Fibroblast of lung (primary cell): ENCODE measurements at regions not wholly inside any gene's neighbourhood (a gene's known extent, or its start where the extent isn't known, plus 50 kb on each side); places are given as distances from the start of the nearest gene placed in this dataset.

ENCODE experiments used
- DNase-seq, 2 donors: peaks; one replicate each; pipeline versions ENCODE4 v3.0.0 to v3.0.0-alpha.2; 2010; ENCODE audit warnings: low read depth in 2 of 2
- H2AFZ ChIP-seq: 2 replicates; pipeline ENCODE4 v1.5.1; 2012; ENCODE audit warnings: low read length, control low read depth, inconsistent platforms
- H3K27ac ChIP-seq: 2 replicates; pipeline ENCODE4 v1.5.1; 2011; ENCODE audit warnings: low read length, control low read depth; ENCODE audit not compliant: insufficient read depth
- H3K27me3 ChIP-seq: 2 replicates; pipeline ENCODE4 v1.5.1; 2011; ENCODE audit warnings: mild to moderate bottlenecking, low read length; ENCODE audit not compliant: control insufficient read depth, insufficient read depth
- H3K36me3 ChIP-seq: 2 replicates; pipeline ENCODE4 v1.5.1; 2011; ENCODE audit warnings: low read length; ENCODE audit not compliant: control insufficient read depth, insufficient read depth
- H3K4me1 ChIP-seq: 2 replicates; pipeline ENCODE4 v1.5.1; 2011; ENCODE audit warnings: low read length; ENCODE audit not compliant: control insufficient read depth, insufficient read depth; ENCODE audit errors: extremely low read depth
- H3K4me2 ChIP-seq: 2 replicates; pipeline ENCODE4 v1.5.1; 2011; ENCODE audit warnings: low read length, control low read depth; ENCODE audit not compliant: insufficient read depth; ENCODE audit errors: extremely low read depth
- H3K4me3 ChIP-seq, 4 experiments: fragments of 200-600 bp in 1 of 4; sonication (generic) in 1 of 4; replicated peaks in 1 of 4; 2 replicates each; pipeline ENCODE4 v1.5.1; 2011 to 2016; ENCODE audit warnings: low read length in 4 of 4, low read depth in 3 of 4, mild to moderate bottlenecking in 3 of 4, control low read depth in 2 of 4, inconsistent platforms in 1 of 4, mixed read lengths in 1 of 4; ENCODE audit not compliant: insufficient read depth in 1 of 4; ENCODE audit errors: control extremely low read depth in 1 of 4
- H3K79me2 ChIP-seq: 2 replicates; pipeline ENCODE4 v1.5.1; 2012; ENCODE audit warnings: mild to moderate bottlenecking, low read length, inconsistent platforms; ENCODE audit not compliant: control insufficient read depth, insufficient read depth
- H3K9ac ChIP-seq: 2 replicates; pipeline ENCODE4 v1.5.1; 2011; ENCODE audit warnings: mild to moderate bottlenecking, low read length, control low read depth; ENCODE audit not compliant: insufficient read depth
- H3K9me3 ChIP-seq: 2 replicates; pipeline ENCODE4 v1.5.1; 2012; ENCODE audit warnings: low read depth, low read length; ENCODE audit not compliant: control insufficient read depth, insufficient read depth
- H4K20me1 ChIP-seq: 2 replicates; pipeline ENCODE4 v1.5.1; 2011; ENCODE audit warnings: low read length; ENCODE audit not compliant: control insufficient read depth, insufficient read depth; ENCODE audit errors: extremely low read depth
- EZH2 ChIP-seq: IDR thresholded peaks from 2 replicates; pipeline ENCODE4 v1.5.1; 2012; ENCODE audit warnings: low read length, control low read depth, mild to moderate bottlenecking; ENCODE audit errors: missing control alignments
- TF ChIP-seq, protein P1 (sequence below), 2 donors: IDR thresholded peaks in 1 of 2; conservative IDR thresholded peaks in 1 of 2; 1 replicate in 1 of 2; 2 replicates in 1 of 2; pipeline ENCODE4 v1.5.1; 2011 to 2012; ENCODE audit warnings: low read length in 2 of 2, control low read depth in 1 of 2, inconsistent platforms in 1 of 2, low read depth in 1 of 2, mild to moderate bottlenecking in 1 of 2

DNA sequence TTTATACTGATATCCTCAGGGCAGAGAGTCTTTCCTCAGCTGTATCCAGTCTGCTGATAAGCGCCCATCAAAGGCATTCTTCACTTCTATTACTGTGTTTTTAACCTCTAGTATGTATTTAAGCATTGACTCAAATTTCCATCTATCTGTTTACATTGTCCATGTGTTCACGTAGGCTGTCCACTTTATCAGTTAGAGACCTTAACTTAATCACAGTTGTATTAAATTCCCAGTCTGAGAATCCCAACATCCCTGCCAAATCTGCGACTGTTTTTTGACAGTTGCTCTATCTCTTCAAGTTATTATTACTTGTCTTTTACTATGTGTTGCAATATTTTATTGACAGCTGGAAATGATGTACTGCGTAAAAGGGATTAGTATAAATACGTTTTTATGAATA is 1613.7 kb upstream of the MIR17HG start:
- Histone ChIP-seq H3K79me2 (no peaks in the 10 kb centered on the region), H3K4me3 (no peak overlapping the region), H3K4me2 (no peak overlapping the region), H3K9me3 (no peaks in the 10 kb centered on the region), H3K27me3 (no peaks in the 10 kb centered on the region), H3K4me1 (no peaks in the 10 kb centered on the region), H4K20me1 (no peaks in the 10 kb centered on the region), H2AFZ (no peak overlapping the region), H3K9ac (no peak overlapping the region), H3K27ac (no peak overlapping the region), H3K36me3 (no peaks in the 10 kb centered on the region)
- no peak for DNase-seq
- TF ChIP-seq EZH2: no peak
- TF ChIP-seq, protein P1, sequence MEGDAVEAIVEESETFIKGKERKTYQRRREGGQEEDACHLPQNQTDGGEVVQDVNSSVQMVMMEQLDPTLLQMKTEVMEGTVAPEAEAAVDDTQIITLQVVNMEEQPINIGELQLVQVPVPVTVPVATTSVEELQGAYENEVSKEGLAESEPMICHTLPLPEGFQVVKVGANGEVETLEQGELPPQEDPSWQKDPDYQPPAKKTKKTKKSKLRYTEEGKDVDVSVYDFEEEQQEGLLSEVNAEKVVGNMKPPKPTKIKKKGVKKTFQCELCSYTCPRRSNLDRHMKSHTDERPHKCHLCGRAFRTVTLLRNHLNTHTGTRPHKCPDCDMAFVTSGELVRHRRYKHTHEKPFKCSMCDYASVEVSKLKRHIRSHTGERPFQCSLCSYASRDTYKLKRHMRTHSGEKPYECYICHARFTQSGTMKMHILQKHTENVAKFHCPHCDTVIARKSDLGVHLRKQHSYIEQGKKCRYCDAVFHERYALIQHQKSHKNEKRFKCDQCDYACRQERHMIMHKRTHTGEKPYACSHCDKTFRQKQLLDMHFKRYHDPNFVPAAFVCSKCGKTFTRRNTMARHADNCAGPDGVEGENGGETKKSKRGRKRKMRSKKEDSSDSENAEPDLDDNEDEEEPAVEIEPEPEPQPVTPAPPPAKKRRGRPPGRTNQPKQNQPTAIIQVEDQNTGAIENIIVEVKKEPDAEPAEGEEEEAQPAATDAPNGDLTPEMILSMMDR (conservative IDR thresholded peaks at IDR 0.05 in 1 of 2, IDR thresholded peaks at IDR 0.05 in 1 of 2; ENCODE audit: low read depth in 1 of 2, low read length in 2 of 2): no peak

DNA sequence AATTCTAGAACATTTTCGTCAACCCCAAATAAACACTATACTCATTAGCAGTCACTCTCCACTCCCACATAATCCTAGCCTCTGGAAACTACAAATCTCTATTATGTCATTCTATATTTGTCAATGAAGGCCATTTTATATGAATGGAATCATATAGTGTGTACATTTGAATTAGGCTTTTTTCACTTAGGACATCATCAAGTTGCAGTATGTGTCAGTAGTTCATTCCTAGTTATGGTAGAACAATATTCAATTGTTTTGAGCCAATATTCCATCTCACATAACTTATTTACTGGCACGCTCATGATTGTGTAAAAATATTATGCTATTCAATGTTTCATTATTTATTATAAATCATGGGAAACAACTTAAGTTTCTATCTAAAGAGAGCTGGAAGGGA is 1610.4 kb upstream of the MIR17HG start:
- no peak overlapping the region for H3K4me3 ChIP-seq
- H2AFZ ChIP-seq: no peak overlapping the region
- H3K27me3 ChIP-seq: no peaks in the 10 kb centered on the region
- H3K9ac ChIP-seq: no peak overlapping the region
- no peak for TF ChIP-seq EZH2
- TF ChIP-seq, protein P1 (conservative IDR thresholded peaks at IDR 0.05 in 1 of 2, IDR thresholded peaks at IDR 0.05 in 1 of 2; ENCODE audit: low read depth in 1 of 2, low read length in 2 of 2): no peak
- H4K20me1 ChIP-seq: no peaks in the 10 kb centered on the region
- H3K79me2 ChIP-seq: no peaks in the 10 kb centered on the region
- no peak overlapping the region for H3K27ac ChIP-seq
- H3K4me1 ChIP-seq: no peaks in the 10 kb centered on the region
- DNase-seq: no peak
- no peaks in the 10 kb centered on the region for H3K9me3 ChIP-seq
- H3K36me3 ChIP-seq: no peaks in the 10 kb centered on the region
- no peak overlapping the region for H3K4me2 ChIP-seq

DNA sequence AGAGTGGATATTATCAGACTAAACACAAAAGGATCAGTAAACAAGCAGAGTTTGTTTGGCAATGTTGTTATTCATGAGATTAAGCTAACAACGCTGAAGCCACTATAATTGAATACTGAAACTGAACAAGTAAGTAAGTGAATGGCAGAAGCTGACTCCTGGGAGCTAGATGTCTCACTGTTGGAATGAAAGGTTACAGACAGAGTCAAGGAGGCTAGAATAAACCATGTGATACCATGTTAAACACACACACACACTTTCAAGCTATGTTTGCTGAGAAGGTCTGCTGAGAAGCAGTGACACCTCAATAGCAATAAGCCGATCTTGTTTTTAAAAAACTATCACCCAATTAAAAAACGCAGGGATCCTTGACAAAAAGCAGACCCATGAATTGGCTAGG is 1609.4 kb upstream of the MIR17HG start:
- no peak for DNase-seq
- Histone ChIP-seq H3K27me3 (no peaks in the 10 kb centered on the region), H3K9me3 (no peaks in the 10 kb centered on the region), H4K20me1 (no peaks in the 10 kb centered on the region), H3K4me2 (no peak overlapping the region), H3K4me1 (no peaks in the 10 kb centered on the region), H3K79me2 (no peaks in the 10 kb centered on the region), H3K36me3 (no peaks in the 10 kb centered on the region), H3K9ac (no peak overlapping the region), H3K27ac (no peak overlapping the region), H3K4me3 (no peak overlapping the region), H2AFZ (no peak overlapping the region)
- TF ChIP-seq, protein P1 (conservative IDR thresholded peaks at IDR 0.05 in 1 of 2, IDR thresholded peaks at IDR 0.05 in 1 of 2; ENCODE audit: low read depth in 1 of 2, low read length in 2 of 2): no peak
- no peak for TF ChIP-seq EZH2
